ENCODE measurements at regions not wholly inside any gene's neighbourhood (a gene's known extent, or its start where the extent isn't known, plus 50 kb on each side); places are given as distances from the start of the nearest gene placed in this dataset.
"Not testable (repeated sequence)": the region's sequence is repeated elsewhere in the genome, so short reads cannot be mapped to it uniquely, and the experiment has no call there.

GRCh38 chr5:148880197-148880596, 53.8 kb downstream of the ADRB2 start:
- CTCF ChIA-PET, result no interaction called here
- Mint-ChIP-seq H3K36me3 (ENCODE audit: low read depth) (no peaks in the 10 kb centered on the region), H3K4me3 (no peak overlapping the region), H3K9me3 (no peaks in the 10 kb centered on the region), H3K27ac (no peak overlapping the region), H3K4me1 (no peaks in the 10 kb centered on the region), H3K27me3 (peaks cover 8% of the 10 kb centered on the region)
- POLR2A ChIA-PET, result no interaction called here
- no peak for DNase-seq

- H3K27ac Mint-ChIP-seq, result no peak overlapping the region
- peaks cover 8% of the 10 kb centered on the region for H3K27me3 Mint-ChIP-seq
- no peak for DNase-seq
- POLR2A ChIA-PET, result no interaction called here
- no peaks in the 10 kb centered on the region for H3K4me1 Mint-ChIP-seq
- CTCF ChIA-PET, result no interaction called here
- no peaks in the 10 kb centered on the region for H3K9me3 Mint-ChIP-seq
- no peak overlapping the region for H3K4me3 Mint-ChIP-seq
- H3K36me3 Mint-ChIP-seq (ENCODE audit: low read depth), result no peaks in the 10 kb centered on the region
These were observed 54.3 kb downstream of the ADRB2 start for GRCh38 chr5:148880696-148881095.

- no peak overlapping the region for H3K4me3 Mint-ChIP-seq
These were observed 55.9 kb downstream of the ADRB2 start for GRCh38 chr5:148882332-148882731.

GRCh38 chr5:148884339-148885020, 58.1 kb downstream of the ADRB2 start:
- H3K27me3 Mint-ChIP-seq, result peaks cover 6% of the 10 kb centered on the region
- H3K9me3 Mint-ChIP-seq, result peaks cover 3% of the 10 kb centered on the region
- DNase-seq, result no peak
- H3K4me1 Mint-ChIP-seq, result no peaks in the 10 kb centered on the region
- POLR2A ChIA-PET, result no interaction called here
- H3K4me3 Mint-ChIP-seq, result no peak overlapping the region
- CTCF ChIA-PET, result interaction anchor here (1.1 kb wide), 1 partner anchor 40 kb away, joined by 3 read pairs; no protein-coding TSS in a partner anchor
- H3K36me3 Mint-ChIP-seq (ENCODE audit: low read depth), result no peaks in the 10 kb centered on the region
- H3K27ac Mint-ChIP-seq, result no peak overlapping the region

More at GRCh38 chr5:148882332-148882731, 55.9 kb downstream of the ADRB2 start:
- no peaks in the 10 kb centered on the region for H3K4me1 Mint-ChIP-seq
- peaks cover 7% of the 10 kb centered on the region for H3K27me3 Mint-ChIP-seq
- no peak overlapping the region for H3K27ac Mint-ChIP-seq
- no peak for DNase-seq
- ChIA-PET POLR2A (no interaction called here), CTCF (no interaction called here)
- H3K9me3 Mint-ChIP-seq, result no peaks in the 10 kb centered on the region
- no peaks in the 10 kb centered on the region for H3K36me3 Mint-ChIP-seq (ENCODE audit: low read depth)

- DNase-seq, result no peak
- CTCF ChIA-PET, result no interaction called here
- peaks cover 5% of the 10 kb centered on the region for H3K27me3 Mint-ChIP-seq
- H3K4me1 Mint-ChIP-seq, result no peaks in the 10 kb centered on the region
- H3K27ac Mint-ChIP-seq, result no peak overlapping the region
- POLR2A ChIA-PET, result no interaction called here
- H3K36me3 Mint-ChIP-seq (ENCODE audit: low read depth), result no peaks in the 10 kb centered on the region
- peaks cover 6% of the 10 kb centered on the region for H3K9me3 Mint-ChIP-seq
- H3K4me3 Mint-ChIP-seq, result no peak overlapping the region
These were observed 60.9 kb downstream of the ADRB2 start for GRCh38 chr5:148887123-148887881.

- H3K4me1 Mint-ChIP-seq, result not testable (repeated sequence)
These were observed 63.5 kb downstream of the ADRB2 start for GRCh38 chr5:148889936-148890335.

GRCh38 chr5:148895441-148895840, 69.0 kb downstream of the ADRB2 start:
- H3K4me3 Mint-ChIP-seq; H3K9me3 Mint-ChIP-seq; H3K27ac Mint-ChIP-seq; CTCF ChIA-PET; H3K36me3 Mint-ChIP-seq (ENCODE audit: low read depth); POLR2A ChIA-PET; H3K4me1 Mint-ChIP-seq; DNase-seq: not testable (repeated sequence)
- peaks cover 24% of the 10 kb centered on the region for H3K27me3 Mint-ChIP-seq

More at GRCh38 chr5:148889936-148890335, 63.5 kb downstream of the ADRB2 start:
- H3K36me3 Mint-ChIP-seq (ENCODE audit: low read depth); CTCF ChIA-PET; DNase-seq; POLR2A ChIA-PET; H3K27ac Mint-ChIP-seq; H3K4me3 Mint-ChIP-seq: not testable (repeated sequence)
- H3K9me3 Mint-ChIP-seq, result peaks cover 13% of the 10 kb centered on the region
- H3K27me3 Mint-ChIP-seq, result peaks cover 17% of the 10 kb centered on the region

- DNase-seq, result no peak
- H3K27ac Mint-ChIP-seq, result no peak overlapping the region
- peaks cover 5% of the 10 kb centered on the region for H3K9me3 Mint-ChIP-seq
- no peaks in the 10 kb centered on the region for H3K36me3 Mint-ChIP-seq (ENCODE audit: low read depth)
- no peak overlapping the region for H3K4me3 Mint-ChIP-seq
- CTCF ChIA-PET, result no interaction called here
- peaks cover 19% of the 10 kb centered on the region for H3K27me3 Mint-ChIP-seq
- H3K4me1 Mint-ChIP-seq, result no peaks in the 10 kb centered on the region
- POLR2A ChIA-PET, result no interaction called here
These were observed 71.4 kb downstream of the ADRB2 start for GRCh38 chr5:148897842-148898241.

GRCh38 chr5:148898413-148899075, 72.1 kb downstream of the ADRB2 start:
- Mint-ChIP-seq H3K36me3 (ENCODE audit: low read depth) (no peaks in the 10 kb centered on the region), H3K9me3 (peaks cover 4% of the 10 kb centered on the region), H3K4me1 (no peaks in the 10 kb centered on the region), H3K27me3 (peaks cover 14% of the 10 kb centered on the region), H3K4me3 (no peak overlapping the region), H3K27ac (no peak overlapping the region)
- ChIA-PET CTCF (interaction anchor here (0.6 kb wide), 1 partner anchor 59 kb away, joined by 3 read pairs; no protein-coding TSS in a partner anchor), POLR2A (no interaction called here)
- no peak for DNase-seq

- ChIA-PET CTCF (interaction anchor here (1.8 kb wide), 1 partner anchor 48 kb away, joined by 3 read pairs; no protein-coding TSS in a partner anchor), POLR2A (no interaction called here)
- Mint-ChIP-seq H3K36me3 (ENCODE audit: low read depth) (no peaks in the 10 kb centered on the region), H3K4me1 (no peaks in the 10 kb centered on the region), H3K27ac (no peak overlapping the region), H3K4me3 (no peak overlapping the region), H3K9me3 (no peaks in the 10 kb centered on the region), H3K27me3 (peaks cover 9% of the 10 kb centered on the region)
- DNase-seq, result no peak
These were observed 73.6 kb downstream of the ADRB2 start for GRCh38 chr5:148899993-148900392.

- Mint-ChIP-seq H3K4me3 (no peak overlapping the region), H3K36me3 (ENCODE audit: low read depth) (no peaks in the 10 kb centered on the region), H3K9me3 (no peaks in the 10 kb centered on the region), H3K4me1 (no peaks in the 10 kb centered on the region), H3K27me3 (peaks cover 3% of the 10 kb centered on the region), H3K27ac (no peak overlapping the region)
- POLR2A ChIA-PET, result no interaction called here
- CTCF ChIA-PET, result no interaction called here
- no peak for DNase-seq
These were observed 76.1 kb downstream of the ADRB2 start for GRCh38 chr5:148902478-148902877.

GRCh38 chr5:148903587-148903986, 77.2 kb downstream of the ADRB2 start:
- H3K36me3 Mint-ChIP-seq (ENCODE audit: low read depth), result no peaks in the 10 kb centered on the region
- no peak for DNase-seq
- no peak overlapping the region for H3K27ac Mint-ChIP-seq
- POLR2A ChIA-PET, result no interaction called here
- CTCF ChIA-PET, result no interaction called here
- peaks cover 3% of the 10 kb centered on the region for H3K27me3 Mint-ChIP-seq
- H3K4me3 Mint-ChIP-seq, result no peak overlapping the region
- no peaks in the 10 kb centered on the region for H3K4me1 Mint-ChIP-seq
- no peaks in the 10 kb centered on the region for H3K9me3 Mint-ChIP-seq

- Mint-ChIP-seq H3K27ac (no peak overlapping the region), H3K9me3 (no peaks in the 10 kb centered on the region), H3K4me1 (no peaks in the 10 kb centered on the region), H3K27me3 (peaks cover 3% of the 10 kb centered on the region), H3K4me3 (no peak overlapping the region), H3K36me3 (ENCODE audit: low read depth) (no peaks in the 10 kb centered on the region)
- DNase-seq, result no peak
- ChIA-PET CTCF (no interaction called here), POLR2A (no interaction called here)
These were observed 78.0 kb downstream of the ADRB2 start for GRCh38 chr5:148904440-148904839.
